ENCODE measurements at regions not wholly inside any gene's neighbourhood (a gene's known extent, or its start where the extent isn't known, plus 50 kb on each side); places are given as distances from the start of the nearest gene placed in this dataset.
"Not testable (repeated sequence)": the region's sequence is repeated elsewhere in the genome, so short reads cannot be mapped to it uniquely, and the experiment has no call there.

DNA sequence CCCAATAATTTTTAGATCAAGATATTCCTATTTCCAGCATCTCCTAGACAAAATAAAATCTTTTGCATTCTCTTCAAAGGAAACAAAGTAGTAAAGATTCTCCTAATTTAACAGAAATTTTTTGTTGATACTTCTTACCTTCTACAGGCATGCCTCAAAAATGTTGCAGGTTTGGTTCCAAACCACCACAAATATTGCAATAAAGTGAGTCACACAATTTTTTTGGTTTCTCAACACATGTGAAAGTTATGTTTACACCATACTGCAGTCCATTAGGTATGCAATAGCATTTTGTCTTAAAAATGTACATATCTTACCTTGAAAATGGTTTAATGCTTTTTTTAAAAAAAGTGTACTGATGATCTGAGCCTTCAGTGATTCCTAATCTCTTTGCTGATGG lies 65.6 kb upstream of the USP15 start:
- peaks cover 73% of the 10 kb centered on the region for H3K27me3 Mint-ChIP-seq (ENCODE audit: low read depth)
- no peak overlapping the region for H3K27ac Mint-ChIP-seq
- H3K36me3 Mint-ChIP-seq = no peaks in the 10 kb centered on the region
- no peak overlapping the region for H3K4me3 Mint-ChIP-seq
- TF ChIP-seq, protein P1, sequence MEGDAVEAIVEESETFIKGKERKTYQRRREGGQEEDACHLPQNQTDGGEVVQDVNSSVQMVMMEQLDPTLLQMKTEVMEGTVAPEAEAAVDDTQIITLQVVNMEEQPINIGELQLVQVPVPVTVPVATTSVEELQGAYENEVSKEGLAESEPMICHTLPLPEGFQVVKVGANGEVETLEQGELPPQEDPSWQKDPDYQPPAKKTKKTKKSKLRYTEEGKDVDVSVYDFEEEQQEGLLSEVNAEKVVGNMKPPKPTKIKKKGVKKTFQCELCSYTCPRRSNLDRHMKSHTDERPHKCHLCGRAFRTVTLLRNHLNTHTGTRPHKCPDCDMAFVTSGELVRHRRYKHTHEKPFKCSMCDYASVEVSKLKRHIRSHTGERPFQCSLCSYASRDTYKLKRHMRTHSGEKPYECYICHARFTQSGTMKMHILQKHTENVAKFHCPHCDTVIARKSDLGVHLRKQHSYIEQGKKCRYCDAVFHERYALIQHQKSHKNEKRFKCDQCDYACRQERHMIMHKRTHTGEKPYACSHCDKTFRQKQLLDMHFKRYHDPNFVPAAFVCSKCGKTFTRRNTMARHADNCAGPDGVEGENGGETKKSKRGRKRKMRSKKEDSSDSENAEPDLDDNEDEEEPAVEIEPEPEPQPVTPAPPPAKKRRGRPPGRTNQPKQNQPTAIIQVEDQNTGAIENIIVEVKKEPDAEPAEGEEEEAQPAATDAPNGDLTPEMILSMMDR (IDR thresholded peaks at IDR 0.05; ENCODE audit: unreplicated experiment) = no peak
- H3K9me3 Mint-ChIP-seq = peaks cover 22% of the 10 kb centered on the region
- peaks cover 28% of the 10 kb centered on the region for H3K4me1 Mint-ChIP-seq
- DNase-seq (ENCODE audit: low spot score in 2 of 2, unreplicated experiment in 2 of 2) = no peak

DNA sequence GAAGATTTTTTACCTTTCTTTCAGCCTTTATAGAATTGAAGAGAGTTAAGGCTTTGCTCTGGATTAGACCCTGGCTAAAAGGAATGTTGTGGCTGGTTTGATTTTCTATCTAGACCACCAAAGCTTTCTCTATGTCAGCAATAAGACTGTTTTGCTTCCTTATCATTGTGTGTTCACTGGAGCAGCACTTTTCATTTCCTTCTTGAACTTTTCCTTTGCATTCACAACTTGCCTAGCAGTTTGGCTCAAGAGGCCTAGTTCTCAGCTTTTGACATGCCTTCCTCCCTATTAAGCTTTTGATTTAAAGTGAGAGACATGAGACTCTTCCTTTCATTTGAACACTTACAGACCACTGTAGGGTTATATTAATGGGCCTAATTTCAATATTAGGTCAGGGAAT lies 64.1 kb upstream of the USP15 start:
- Mint-ChIP-seq H3K4me3 (no peak overlapping the region), H3K9me3 (peaks cover 37% of the 10 kb centered on the region)
- TF ChIP-seq, protein P1 (IDR thresholded peaks at IDR 0.05; ENCODE audit: unreplicated experiment) = no peak

GRCh38 chr12:62202861-62203260 lies 57.3 kb upstream of the USP15 start:
- Mint-ChIP-seq H3K9me3 (peaks cover 59% of the 10 kb centered on the region), H3K27me3 (ENCODE audit: low read depth) (peaks cover 15% of the 10 kb centered on the region)
- not testable (repeated sequence) for H3K27ac Mint-ChIP-seq; H3K36me3 Mint-ChIP-seq; DNase-seq (ENCODE audit: low spot score in 2 of 2, unreplicated experiment in 2 of 2); H3K4me3 Mint-ChIP-seq; H3K4me1 Mint-ChIP-seq

More for the DNA sequence above, 64.1 kb upstream of the USP15 start:
- Mint-ChIP-seq H3K4me1 (peaks cover 19% of the 10 kb centered on the region), H3K27me3 (ENCODE audit: low read depth) (peaks cover 58% of the 10 kb centered on the region), H3K27ac (no peak overlapping the region), H3K36me3 (no peaks in the 10 kb centered on the region)
- no peak for DNase-seq (ENCODE audit: low spot score in 2 of 2, unreplicated experiment in 2 of 2)

DNA sequence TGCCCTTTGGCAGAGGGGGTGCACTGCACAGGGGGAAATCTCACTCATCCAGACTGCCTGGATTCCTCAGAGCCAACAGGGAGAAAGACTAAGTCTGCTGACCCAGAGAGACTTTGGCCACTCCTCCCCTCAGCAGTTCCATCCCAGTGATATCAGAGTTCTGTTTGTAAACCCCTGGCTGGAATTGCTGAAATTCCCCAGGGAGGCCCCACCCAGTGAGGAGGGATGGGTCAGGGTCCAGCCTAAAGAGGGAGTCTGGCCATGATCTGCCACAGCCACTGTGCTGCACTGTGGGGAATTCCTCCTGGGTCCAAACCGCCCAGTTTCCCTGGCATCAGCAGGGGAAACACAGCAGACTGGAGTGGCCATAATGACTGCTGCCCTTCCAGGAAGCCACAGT lies 54.9 kb upstream of the USP15 start:
- H3K4me3 Mint-ChIP-seq = no peak overlapping the region
- DNase-seq (ENCODE audit: low spot score in 2 of 2, unreplicated experiment in 2 of 2) = no peak
- H3K27ac Mint-ChIP-seq = no peak overlapping the region

GRCh38 chr12:62207248-62207647 lies 53.0 kb upstream of the USP15 start:
- H3K27me3 Mint-ChIP-seq (ENCODE audit: low read depth) = peaks cover 30% of the 10 kb centered on the region
- no peak for DNase-seq (ENCODE audit: low spot score in 2 of 2, unreplicated experiment in 2 of 2)
- H3K4me3 Mint-ChIP-seq = no peak overlapping the region
- no peak overlapping the region for H3K27ac Mint-ChIP-seq
- TF ChIP-seq, protein P1 (IDR thresholded peaks at IDR 0.05; ENCODE audit: unreplicated experiment) = no peak
- peaks cover 8% of the 10 kb centered on the region for H3K36me3 Mint-ChIP-seq
- peaks cover 19% of the 10 kb centered on the region for H3K9me3 Mint-ChIP-seq
- H3K4me1 Mint-ChIP-seq = no peaks in the 10 kb centered on the region

More for the DNA sequence above, 54.9 kb upstream of the USP15 start:
- peaks cover 8% of the 10 kb centered on the region for H3K36me3 Mint-ChIP-seq
- no peaks in the 10 kb centered on the region for H3K4me1 Mint-ChIP-seq
- TF ChIP-seq, protein P1 (IDR thresholded peaks at IDR 0.05; ENCODE audit: unreplicated experiment) = no peak
- H3K27me3 Mint-ChIP-seq (ENCODE audit: low read depth) = peaks cover 16% of the 10 kb centered on the region
- peaks cover 37% of the 10 kb centered on the region for H3K9me3 Mint-ChIP-seq
